ENCODE measurements at regions not wholly inside any gene's neighbourhood (a gene's known extent, or its start where the extent isn't known, plus 50 kb on each side); places are given as distances from the start of the nearest gene placed in this dataset.
"Not testable (repeated sequence)": the region's sequence is repeated elsewhere in the genome, so short reads cannot be mapped to it uniquely, and the experiment has no call there.

DNA sequence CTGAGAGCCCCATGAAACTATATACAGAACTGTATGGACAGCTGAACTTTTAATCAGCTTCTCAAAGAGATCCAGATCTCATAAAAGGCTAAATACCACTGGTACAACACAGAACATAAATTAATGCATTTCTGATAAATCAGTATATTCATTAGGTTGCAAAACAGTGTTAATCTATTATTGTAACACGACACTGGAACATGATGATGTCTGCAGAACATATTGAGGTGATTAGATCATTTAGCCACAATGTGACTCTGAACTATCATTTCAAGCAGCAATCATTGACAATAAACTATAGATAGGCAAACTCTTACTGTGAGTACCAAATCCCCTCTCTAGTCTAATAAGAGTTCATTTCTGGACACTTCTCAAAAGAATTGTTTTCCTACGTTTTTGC lies 50.3 kb downstream of the GASK1B start:
- no peak for DNase-seq

DNA sequence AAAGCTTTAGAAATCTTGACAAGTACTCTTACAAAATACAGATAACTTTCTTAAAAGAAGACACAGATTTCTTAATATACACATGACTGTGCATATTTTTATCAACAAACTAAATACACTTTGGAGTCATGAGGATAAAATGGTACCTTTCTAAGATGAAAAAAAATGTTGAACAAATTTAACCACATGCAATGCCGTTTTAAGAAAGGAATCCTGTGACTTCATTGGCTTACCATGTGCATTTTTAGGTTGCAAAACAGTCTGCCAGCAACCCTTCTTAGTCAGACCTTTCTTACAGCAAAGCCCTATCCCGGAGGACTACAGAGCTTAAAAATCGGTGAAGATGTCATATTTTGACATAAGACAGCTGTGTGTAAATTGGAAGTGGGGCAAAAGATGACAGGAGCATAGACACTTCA lies 51.7 kb downstream of the GASK1B start:
- DNase-seq = no peak

DNA sequence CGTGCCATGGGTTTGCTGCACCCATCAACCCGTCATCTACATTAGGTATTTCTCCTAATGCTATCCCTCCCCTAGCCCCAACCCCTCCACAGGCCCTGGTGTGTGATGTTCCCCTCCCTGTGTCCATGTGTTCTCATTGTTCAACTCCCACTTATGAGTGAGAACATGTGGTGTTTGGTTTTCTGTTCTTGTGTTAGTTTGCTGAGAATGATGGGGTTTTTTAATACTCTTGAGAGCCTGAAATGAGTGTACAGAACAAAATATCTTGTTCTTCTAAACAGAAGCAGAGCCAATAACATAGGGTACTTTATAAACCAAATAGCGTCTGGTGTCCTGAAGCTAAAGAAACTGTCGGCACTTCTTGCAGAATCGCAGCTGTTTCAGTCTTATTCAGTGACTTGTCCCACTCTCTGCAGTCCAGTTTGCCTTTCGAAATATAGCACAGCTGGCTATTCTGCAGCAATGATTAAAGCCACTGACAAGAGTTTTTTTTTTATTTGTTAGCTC lies 52.1 kb downstream of the GASK1B start:
- DNase-seq = not testable (repeated sequence)

DNA sequence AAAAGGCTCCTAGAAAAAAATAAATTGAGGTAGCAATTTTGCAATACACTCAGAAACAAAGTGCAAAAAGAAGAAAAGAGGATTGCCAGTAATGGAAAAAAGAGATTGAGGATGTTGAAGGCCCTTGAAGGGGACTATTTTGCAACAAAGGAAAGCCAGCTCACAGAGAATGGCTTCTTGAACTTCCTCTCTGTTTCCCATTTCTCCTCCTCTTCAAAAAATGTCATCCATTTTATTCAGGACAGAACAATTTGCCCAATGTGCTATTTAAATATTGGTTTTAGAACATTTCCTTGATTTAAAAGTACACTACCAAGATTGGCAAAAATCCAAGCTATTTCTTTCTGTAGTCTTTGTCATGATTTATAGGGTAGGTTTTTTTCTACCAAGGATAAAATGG lies 60.2 kb downstream of the GASK1B start:
- DNase-seq = no peak

DNA sequence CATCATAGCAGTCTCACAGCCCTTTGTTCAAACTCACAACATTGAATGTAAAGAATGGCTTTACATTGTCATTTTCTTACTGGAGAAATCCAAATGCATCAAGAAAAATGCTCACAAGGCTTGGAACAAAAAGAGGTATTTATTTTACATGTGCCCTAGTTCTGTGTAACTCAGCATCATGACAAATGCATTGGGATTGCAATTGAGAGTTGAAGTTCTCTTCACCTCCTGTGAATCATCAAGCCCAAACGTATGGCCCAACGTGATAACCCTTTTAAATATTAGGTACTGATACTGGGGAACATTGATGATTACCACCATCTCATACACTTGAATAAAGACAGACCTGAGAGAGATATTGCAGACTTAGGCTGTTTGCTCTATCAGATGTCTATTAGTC lies 61.6 kb downstream of the GASK1B start:
- no peak for DNase-seq

DNA sequence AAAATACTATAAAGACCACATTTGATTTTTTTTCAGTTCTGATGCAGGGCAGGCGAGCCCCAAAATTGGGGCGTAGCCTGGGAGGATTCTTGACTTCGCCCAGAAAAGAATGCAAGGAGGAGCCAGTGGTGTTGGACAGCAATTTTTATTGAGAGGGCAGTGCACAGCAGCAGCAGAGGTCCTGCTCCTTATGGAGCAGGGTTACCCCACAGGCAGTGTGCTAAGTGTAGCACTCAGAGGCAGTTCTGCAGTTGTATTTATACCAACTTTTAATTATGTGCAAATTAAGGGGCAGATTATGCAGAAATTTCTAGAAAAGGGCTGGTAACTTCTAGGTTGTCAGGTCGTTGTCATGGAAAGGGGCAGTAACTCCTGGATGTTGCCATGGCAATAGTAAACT lies 69.9 kb downstream of the GASK1B start:
- no peak for DNase-seq

DNA sequence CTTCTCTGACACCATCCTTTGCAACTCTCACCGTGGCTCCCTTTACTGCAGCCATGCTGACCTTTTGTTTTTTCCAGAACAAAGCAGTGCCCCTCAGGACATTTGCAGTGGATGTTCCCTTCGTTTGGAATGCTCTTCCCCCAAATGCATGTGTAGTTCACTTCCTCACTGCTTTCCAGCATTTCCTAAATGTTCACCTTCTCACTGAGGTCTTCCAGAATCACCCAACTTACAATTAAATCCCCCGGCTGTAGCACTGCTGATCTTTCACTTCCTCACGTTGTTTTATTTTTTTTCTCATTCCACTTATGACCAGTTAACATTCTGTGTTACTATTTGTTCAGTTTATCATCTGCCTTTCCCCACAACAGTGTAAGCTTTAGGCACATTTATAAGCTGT lies 73.1 kb downstream of the GASK1B start:
- DNase-seq = no peak

DNA sequence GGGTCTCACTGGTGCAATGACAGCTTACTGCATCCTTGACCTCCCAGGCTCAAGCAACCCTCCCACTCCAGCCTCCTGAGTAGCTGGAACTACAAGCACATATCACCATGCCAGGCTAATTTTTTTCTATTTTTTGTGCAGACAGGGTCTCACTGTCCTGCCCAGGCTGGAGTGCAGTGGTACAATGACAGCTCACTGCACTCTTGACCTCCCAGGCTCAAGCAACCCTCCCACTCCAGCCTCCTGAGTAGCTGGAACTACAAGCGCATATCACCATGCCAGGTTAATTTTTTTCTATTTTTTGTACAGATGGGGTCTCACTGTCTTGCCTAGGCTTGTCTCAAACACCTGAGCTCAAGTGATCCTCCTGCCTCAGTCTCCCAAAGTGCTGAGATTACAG lies 74.0 kb downstream of the GASK1B start:
- no peak for DNase-seq

DNA sequence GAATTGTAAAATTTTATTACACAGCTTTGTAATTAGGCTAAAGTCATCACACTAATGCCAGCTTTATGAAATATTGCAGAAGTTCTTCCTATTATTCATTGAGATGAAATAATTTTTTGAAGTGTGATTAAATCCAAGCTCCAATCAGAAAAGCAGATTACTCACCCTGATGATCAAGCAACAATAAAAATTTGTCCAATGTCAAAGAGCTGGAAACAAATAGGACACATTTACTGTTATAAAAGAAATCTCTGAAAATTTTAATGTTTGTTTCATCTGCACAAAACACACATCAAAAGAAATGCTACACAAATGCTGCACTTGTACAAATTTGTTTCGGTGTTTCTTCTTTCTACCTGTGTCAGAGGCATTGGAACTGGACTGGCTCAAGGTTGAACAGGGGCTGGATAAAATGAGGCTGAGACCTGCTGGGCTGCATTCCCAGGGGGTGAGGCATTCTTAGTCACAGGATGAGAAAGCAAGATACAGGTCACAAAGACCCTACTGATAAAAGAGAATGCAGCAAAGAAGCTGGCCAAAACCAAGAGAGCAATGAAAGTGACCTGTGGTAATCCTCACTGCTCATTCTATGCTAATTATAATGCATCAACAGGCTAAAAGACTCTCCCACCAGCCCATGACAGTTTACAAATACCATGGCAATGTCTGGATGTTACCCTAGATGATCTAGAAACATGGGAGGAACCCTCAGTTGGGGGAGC lies 78.3 kb downstream of the GASK1B start:
- no peak for DNase-seq

DNA sequence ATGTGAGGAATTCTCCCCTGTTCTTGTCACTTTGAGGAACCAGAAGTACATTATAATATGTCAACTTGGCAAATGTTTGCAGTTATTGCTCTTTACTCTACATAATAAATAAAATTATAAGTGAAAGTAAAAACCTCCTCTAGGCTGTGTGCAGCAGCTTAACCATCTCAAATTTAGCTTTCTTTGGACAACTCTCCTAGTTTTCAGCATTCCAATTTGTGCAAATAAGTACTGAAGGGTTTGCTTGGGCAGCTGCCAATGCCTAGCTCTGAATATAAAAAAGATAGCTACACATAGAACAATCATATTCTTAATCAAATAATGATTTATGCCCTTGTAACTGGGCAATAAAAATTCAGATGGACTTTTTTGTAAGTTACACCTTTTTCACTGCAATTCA lies 82.5 kb downstream of the GASK1B start:
- DNase-seq = no peak

DNA sequence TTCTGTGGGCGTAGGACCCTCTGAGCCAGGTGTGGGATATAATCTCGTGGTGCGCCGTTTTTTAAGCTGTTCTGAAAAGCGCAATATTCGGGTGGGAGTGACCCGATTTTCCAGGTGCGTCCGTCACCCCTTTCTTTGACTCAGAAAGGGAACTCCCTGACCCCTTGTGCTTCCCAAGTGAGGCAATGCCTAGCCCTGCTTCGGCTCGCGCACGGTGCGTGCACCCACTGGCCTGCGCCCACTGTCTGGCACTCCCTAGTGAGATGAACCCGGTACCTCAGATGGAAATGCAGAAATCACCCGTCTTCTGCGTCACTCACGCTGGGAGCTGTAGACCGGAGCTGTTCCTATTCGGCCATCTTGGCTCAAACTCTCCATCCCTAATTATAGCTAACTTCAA lies 82.9 kb downstream of the GASK1B start:
- DNase-seq = not testable (repeated sequence)

DNA sequence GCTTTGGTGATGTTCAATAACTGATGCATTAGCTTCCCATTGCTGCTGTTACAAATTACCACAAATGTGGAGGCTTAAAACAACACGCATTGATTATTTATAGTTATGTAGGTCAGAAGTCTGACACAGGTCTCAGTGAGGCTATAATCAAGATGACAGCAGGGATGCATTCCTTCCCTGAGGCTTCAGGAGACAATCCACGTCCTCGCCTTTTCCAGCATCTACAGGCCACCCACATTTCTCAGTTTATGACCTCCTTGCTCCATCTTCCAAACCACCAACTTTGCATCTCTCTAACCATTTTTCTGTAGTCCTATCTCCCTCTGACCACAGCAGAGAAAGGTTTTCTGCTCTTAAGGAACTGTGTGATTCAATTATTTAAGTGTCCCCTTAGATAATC lies 92.5 kb downstream of the GASK1B start:
- no peak for DNase-seq

DNA sequence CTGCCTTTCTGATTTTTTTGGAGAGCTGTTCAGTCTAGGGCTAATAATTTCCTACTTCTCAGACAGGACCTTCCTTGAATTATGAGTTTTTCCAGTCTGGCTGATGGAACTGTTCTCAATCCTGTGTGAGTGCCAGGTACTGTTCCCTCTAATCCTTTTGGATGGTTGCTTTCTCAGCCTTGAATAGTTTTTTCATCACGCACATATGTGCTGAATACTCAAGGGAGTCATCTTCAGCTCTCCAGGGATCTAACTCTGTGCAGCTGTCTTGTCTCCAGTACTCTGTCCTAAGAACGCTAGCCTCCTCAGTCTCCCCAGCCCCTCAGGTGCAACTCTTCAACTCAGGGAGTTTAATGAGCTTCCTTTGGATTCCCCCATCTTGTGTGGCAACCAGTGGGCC lies 93.2 kb downstream of the GASK1B start:
- DNase-seq = no peak

DNA sequence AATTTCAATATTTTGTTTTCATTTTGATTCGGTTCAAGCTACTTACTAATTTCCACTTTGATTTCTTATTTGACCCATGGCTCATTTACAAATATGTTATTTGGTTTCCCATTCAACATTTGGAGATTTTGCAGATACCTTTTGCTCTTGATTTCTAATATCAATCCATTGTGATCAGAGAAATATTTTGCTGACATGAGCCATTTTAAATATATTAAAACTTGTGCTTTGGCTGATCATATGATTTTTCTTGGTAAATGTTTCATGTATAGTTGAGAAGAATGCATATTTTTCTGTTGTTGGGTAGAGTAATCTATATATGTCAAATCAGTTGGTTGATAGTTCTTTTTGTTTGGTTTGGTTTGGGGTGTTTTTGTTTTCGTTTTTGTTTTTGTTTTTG lies 95.0 kb downstream of the GASK1B start:
- DNase-seq = no peak

DNA sequence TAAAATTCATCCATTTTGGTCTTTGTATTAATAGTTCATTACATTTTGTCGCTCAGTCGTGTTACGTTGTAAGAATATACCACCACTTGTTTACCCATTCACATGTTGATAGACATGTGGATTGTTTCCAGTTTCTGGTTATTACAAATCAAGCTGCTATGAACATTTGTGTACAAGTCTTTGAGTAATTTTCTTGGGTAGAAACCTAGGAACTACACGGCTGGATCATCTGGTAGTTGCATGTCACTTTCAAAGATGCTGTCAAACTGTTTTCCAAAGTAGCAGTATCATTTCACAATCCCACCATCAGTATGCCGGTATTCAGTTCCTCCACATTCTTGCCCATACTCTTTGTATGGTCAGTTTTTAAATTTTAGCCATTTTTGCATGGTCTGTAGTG lies 98.0 kb downstream of the GASK1B start:
- no peak for DNase-seq

DNA sequence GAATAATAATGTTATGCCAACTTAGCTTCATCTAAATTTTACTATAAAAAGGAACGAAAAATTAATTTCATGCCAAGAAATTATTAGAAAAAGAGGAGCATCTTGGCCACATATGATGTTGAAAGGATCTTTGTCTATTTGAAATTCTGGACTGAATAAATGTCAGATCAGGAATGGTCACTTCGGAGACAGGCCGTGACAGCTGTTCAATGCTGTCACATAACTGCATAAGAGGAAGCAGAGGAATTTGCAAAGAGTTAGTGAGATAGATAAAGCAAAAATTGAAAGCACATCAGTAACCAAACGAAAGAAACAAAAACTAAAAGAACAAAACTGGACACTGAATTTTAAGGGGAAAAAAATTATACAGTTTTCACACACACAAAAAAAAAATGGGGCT lies 100.9 kb downstream of the GASK1B start:
- DNase-seq = no peak

DNA sequence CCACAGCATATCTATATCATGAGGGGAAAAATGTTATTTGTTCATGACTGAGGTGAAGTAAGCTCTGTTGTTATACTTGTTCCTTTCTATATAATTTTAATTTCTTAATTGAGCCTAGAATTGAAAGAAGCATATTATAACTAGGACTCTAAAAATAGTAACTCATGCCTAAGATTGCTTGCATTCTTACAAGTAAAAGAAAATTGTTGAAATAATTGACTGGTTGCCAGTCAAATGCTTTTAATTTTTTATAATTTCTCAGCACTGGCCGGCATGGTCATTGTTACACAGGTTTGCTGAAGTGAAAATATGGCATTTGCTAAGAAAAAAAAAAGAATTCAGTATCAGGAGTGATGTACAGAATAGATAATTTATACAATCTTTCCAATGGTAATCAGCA lies 104.8 kb downstream of the GASK1B start:
- no peak for DNase-seq

DNA sequence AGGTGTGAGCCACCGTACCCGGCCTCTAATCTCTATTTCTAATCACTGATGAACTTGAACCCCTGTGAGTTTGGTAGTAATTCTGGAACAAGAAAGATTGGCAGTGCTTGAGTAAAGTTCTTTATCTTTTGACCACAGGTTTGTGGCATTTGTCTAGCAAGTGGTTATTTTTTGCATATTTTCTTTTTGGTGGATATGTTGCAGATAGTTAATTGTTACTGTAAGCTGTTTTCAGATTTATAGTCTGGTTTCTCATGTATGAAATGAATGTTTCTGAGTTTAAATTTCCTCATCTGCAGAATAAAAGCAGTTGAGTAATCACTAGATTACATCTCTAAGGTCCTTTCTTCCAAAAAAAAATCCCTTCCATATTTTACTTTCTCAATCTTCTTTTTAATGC lies 105.2 kb downstream of the GASK1B start:
- DNase-seq = no peak

DNA sequence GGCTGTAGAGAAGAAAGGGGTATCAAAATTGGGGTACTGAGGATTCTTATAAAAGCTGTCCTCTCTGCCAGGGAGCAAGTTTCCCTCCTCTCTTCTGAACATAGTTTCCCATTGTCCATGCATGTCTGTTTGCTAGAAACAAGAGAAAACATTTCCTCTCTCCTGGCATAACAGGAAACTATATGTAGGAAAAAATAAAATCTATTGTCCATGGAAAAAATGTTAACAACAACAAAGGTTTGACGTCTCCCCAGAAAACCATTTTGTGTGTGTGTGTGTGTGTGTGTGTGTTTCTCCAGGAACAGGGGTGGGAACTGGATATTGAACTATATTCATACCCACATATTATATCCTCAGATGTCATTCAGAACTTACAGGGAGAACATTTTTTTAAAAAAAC lies 107.2 kb downstream of the GASK1B start:
- DNase-seq = no peak

DNA sequence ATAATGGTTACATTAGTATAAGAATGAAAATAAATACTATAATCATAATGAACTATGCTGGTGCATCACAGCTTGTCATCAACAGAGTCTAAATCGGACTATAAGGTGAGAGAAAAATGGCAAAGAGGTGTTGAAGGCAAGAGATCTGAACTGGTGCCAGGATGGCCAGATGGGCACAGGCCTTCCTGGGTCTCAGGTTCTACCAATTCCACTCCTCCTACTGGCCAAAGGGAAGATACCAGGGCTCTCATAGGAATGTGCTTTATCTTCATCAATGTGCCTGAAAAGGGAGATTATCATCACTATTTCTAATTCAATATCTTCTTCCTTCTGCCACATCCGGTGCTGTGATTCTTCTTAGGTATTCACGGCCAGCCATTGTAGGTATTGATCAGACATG lies 107.6 kb downstream of the GASK1B start:
- no peak for DNase-seq

DNA sequence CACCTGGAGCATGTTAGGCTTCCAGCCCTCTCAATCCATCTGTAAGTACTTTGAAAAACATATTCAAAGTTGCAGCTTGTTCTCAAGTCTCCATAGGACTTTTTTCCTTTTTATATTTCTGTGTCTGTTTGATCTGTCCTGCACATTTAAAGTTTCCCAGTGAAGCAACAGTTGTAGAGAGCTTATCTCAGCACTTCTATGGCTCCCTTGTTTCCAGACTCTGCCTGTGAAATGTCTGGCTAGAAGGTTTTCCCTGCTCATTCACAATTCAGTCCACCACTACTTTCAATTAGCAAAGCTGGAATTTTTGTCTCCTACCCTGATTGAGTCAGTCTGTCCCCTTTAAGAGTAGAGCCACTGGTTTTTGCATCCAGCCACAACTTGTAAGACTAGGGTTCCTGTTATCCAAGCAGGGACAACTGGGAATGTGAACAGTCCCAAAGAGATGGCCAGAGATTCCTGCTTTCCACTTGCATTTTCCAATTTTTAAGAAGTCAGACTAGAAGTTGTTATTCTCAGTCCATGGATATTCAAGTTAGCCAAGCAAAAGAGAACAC lies 116.1 kb downstream of the GASK1B start:
- no peak for DNase-seq

DNA sequence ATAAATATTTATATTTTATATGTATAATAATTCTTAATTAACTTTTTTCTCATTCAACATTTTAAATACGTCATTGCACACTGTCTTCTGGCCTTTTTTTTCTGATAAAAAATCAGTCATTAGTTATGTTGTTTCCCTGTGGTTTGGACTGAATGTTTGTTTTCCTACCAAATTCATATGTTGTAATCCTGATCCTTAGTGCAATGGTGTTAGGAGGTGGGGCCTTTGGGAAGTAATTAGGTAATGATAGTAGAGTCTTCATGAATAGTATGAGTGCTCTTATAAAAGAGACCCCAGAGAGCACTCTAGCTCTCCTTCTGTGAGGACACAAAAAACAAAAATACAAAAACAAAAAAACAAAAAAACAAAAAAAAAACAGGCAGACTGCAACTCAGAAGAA lies 117.2 kb downstream of the GASK1B start:
- no peak for DNase-seq

DNA sequence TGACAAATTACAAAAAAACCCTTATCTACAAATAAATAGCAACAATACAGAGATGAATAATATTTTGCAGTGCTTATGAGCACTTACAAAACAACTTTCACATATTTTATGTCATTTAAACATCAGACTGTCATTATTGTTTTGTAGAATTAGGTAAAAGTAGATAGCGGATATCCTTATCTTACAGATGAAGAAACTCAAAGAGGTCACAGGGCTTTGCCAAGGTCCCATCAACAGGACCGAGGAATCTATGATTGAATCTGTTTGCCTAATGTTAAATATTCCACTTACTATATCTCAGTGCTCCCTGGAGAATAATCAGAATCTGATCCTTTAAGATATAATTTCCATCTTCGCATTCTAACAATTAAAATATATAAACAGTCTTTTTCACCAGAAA lies 119.0 kb downstream of the GASK1B start:
- DNase-seq = no peak

DNA sequence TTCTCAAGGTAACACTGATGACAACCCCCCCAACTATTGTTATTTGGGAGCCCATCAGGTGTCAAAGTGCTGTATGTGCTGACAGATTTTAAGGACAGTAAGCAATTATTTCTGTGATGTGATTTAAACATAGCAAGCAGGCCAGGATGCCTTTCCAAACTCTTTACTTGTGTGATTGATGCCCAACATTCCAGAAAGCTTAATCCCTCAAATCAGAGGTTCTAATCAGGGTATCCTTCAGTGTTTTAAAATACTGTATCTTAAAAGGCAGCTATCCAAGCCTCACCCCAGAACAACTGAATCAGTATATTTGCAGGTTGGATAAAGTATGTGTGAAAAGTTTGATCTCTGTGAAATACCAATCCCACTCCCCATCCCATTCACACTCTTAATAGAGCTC lies 119.7 kb downstream of the GASK1B start:
- DNase-seq = no peak

Measured in activated CD4-positive, alpha-beta T cell treated with anti-CD3 and anti-CD28 coated beads, Interleukin-10, Interleukin-2, amounts not matched to agents 100 ng/mL and 50 ng/mL, durations not matched to agents 16 hours and 8 hours (primary cell).